Left lung (tissue), 4 donors: ENCODE measurements at regions not wholly inside any gene's neighbourhood (a gene's known extent, or its start where the extent isn't known, plus 50 kb on each side); places are given as distances from the start of the nearest gene placed in this dataset.

Experiments used
- ATAC-seq: fragments of 200-7000 bp; cut with Tn5 transposase; one replicate; pipeline ENCODE4 v1.9.1; 2020; ENCODE audit warnings: moderate library complexity
- DNase-seq, 4 donors: peaks; one replicate each; pipeline ENCODE4 v3.0.0-alpha.2; 2013 to 2020
- H3K27ac ChIP-seq, 2 donors: fragments of 200-600 bp; sonication (generic) in 1 of 2; one replicate each; pipeline versions ENCODE4 v1.5.0 to v1.8.0; 2020 to 2021
- H3K27me3 ChIP-seq, 2 donors: fragments of 200-600 bp; sonication (generic) in 1 of 2; one replicate each; pipeline versions ENCODE4 v1.5.0 to v1.8.0; 2020 to 2021
- H3K36me3 ChIP-seq, 2 donors: fragments of 200-600 bp; sonication (generic) in 1 of 2; one replicate each; pipeline versions ENCODE4 v1.5.0 to v1.8.0; 2020 to 2021
- H3K4me1 ChIP-seq, 2 donors: fragments of 200-600 bp; one replicate each; pipeline ENCODE4 v1.8.0; 2021
- H3K4me3 ChIP-seq, 2 donors: fragments of 200-600 bp; sonication (generic) in 1 of 2; one replicate each; pipeline versions ENCODE4 v1.5.0 to v1.8.0; 2020 to 2021; ENCODE audit warnings: mild to moderate bottlenecking in 1 of 2
- H3K9me3 ChIP-seq, 2 donors: fragments of 200-600 bp; sonication (generic) in 1 of 2; one replicate each; pipeline versions ENCODE4 v1.5.0 to v1.8.0; 2020 to 2021
- intact Hi-C, 2 donors: fragments of 100-400 bp; cut with DNase I; formaldehyde crosslinking; loops; one replicate each; pipeline versions ENCODE4 v1.11.2 to v1.14.2; 2022
- TF ChIP-seq, protein P1 (sequence below), 2 donors: fragments of 200-600 bp; sonication (generic) in 1 of 2; IDR thresholded peaks; one replicate each; pipeline versions ENCODE4 v1.5.0 to v1.8.0; 2021; ENCODE audit warnings: antibody characterized with exemption in 2 of 2
- donor health status: DM: no; HTN: yes; CAD: no.
- donor health status: DM: no; HTN: no; CAD: no.

DNA sequence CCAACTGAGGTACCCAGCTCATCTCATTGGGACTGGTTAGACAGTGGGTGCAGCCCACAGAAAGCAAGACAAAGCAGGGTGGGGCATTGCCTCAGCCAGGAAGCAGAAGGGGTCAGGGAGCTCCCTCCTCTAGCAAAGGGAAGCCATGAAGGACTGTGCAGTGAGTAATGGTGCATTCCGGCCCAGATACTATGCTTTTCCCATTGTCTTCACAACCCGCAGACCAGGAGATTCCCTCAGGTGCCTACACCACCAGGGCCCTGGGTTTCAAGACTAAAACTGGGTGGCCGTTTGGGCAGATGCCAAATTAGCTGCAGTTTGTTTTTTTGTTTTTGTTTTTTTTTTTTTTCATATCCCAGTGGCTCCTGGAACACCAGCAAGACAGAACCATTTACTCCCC lies 235.3 kb downstream of the TACR3 start:
- Histone ChIP-seq H3K9me3 (no peaks in the 10 kb centered on the region), H3K36me3 (no peaks in the 10 kb centered on the region), H3K27ac (no peak overlapping the region), H3K27me3 (no peaks in the 10 kb centered on the region), H3K4me1 (no peaks in the 10 kb centered on the region), H3K4me3 (no peak overlapping the region)
- ATAC-seq (no peak), DNase-seq (no peak)
- intact Hi-C loops, result no loop called here
- TF ChIP-seq, protein P1, sequence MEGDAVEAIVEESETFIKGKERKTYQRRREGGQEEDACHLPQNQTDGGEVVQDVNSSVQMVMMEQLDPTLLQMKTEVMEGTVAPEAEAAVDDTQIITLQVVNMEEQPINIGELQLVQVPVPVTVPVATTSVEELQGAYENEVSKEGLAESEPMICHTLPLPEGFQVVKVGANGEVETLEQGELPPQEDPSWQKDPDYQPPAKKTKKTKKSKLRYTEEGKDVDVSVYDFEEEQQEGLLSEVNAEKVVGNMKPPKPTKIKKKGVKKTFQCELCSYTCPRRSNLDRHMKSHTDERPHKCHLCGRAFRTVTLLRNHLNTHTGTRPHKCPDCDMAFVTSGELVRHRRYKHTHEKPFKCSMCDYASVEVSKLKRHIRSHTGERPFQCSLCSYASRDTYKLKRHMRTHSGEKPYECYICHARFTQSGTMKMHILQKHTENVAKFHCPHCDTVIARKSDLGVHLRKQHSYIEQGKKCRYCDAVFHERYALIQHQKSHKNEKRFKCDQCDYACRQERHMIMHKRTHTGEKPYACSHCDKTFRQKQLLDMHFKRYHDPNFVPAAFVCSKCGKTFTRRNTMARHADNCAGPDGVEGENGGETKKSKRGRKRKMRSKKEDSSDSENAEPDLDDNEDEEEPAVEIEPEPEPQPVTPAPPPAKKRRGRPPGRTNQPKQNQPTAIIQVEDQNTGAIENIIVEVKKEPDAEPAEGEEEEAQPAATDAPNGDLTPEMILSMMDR (IDR thresholded peaks at IDR 0.05), result no peak

GRCh38 chr4:103482893-103483292 lies 236.9 kb downstream of the TACR3 start:
- H3K4me3 ChIP-seq, result no peak overlapping the region
- no peak for ATAC-seq
- H3K9me3 ChIP-seq, result no peaks in the 10 kb centered on the region
- no peaks in the 10 kb centered on the region for H3K36me3 ChIP-seq
- intact Hi-C loops, result no loop called here
- H3K27ac ChIP-seq, result no peak overlapping the region
- TF ChIP-seq, protein P1 (IDR thresholded peaks at IDR 0.05), result no peak
- H3K27me3 ChIP-seq, result no peaks in the 10 kb centered on the region
- no peaks in the 10 kb centered on the region for H3K4me1 ChIP-seq
- no peak for DNase-seq

- intact Hi-C loops, result no loop called here
- Histone ChIP-seq H3K27me3 (no peaks in the 10 kb centered on the region), H3K4me1 (no peaks in the 10 kb centered on the region), H3K9me3 (no peaks in the 10 kb centered on the region), H3K27ac (no peak overlapping the region), H3K4me3 (no peak overlapping the region), H3K36me3 (no peaks in the 10 kb centered on the region)
- TF ChIP-seq, protein P1 (IDR thresholded peaks at IDR 0.05), result no peak
- DNase-seq (no peak), ATAC-seq (no peak)
Measured at GRCh38 chr4:103482471-103482870, 237.3 kb downstream of the TACR3 start.

- DNase-seq (no peak), ATAC-seq (no peak)
- no peaks in the 10 kb centered on the region for H3K9me3 ChIP-seq
- H3K4me1 ChIP-seq, result no peaks in the 10 kb centered on the region
- H3K4me3 ChIP-seq, result no peak overlapping the region
- no peaks in the 10 kb centered on the region for H3K27me3 ChIP-seq
- intact Hi-C loops, result no loop called here
- TF ChIP-seq, protein P1 (IDR thresholded peaks at IDR 0.05), result no peak
- no peaks in the 10 kb centered on the region for H3K36me3 ChIP-seq
- H3K27ac ChIP-seq, result no peak overlapping the region
Measured at GRCh38 chr4:103478734-103479133, 241.1 kb downstream of the TACR3 start.

DNA sequence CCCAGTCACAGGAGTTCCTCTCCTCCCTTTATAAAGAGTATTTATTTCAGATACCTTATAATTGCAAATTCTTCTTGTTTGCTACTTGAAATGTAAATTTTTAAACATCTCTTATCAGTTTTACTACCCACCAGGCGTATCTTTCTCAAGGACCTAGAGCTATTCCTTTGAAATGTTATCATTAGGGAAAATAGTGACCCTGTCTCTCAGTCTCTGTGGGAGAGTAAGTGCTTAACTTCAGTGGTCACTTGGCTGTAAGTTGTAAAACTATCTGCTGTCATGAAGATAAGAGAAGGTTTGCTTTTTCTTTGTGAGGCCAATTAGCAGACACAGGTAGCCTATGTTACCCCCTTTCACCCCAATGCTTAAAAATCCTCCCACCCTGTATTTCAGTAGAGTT lies 241.6 kb downstream of the TACR3 start:
- TF ChIP-seq, protein P1 (IDR thresholded peaks at IDR 0.05), result no peak
- Histone ChIP-seq H3K4me1 (no peaks in the 10 kb centered on the region), H3K9me3 (no peaks in the 10 kb centered on the region), H3K27me3 (no peaks in the 10 kb centered on the region), H3K36me3 (no peaks in the 10 kb centered on the region), H3K4me3 (no peak overlapping the region), H3K27ac (no peak overlapping the region)
- ATAC-seq (no peak), DNase-seq (no peak)
- intact Hi-C loops, result no loop called here
